CD4-positive, CD25-positive, alpha-beta regulatory T cell (primary cell): ENCODE measurements at regions not wholly inside any gene's neighbourhood (a gene's known extent, or its start where the extent isn't known, plus 50 kb on each side); places are given as distances from the start of the nearest gene placed in this dataset.

Experiments used
- ATAC-seq, 2 donors: fragments of 150-1000 bp; cut with Tn5 transposase; one replicate each; pipeline ENCODE4 v1.10.0; 2021; ENCODE audit warnings: low read depth in 2 of 2, moderate number of reproducible peaks in 2 of 2, moderate library complexity in 1 of 2
- DNase-seq, 3 donors: peaks; one replicate each; pipeline versions ENCODE4 v3.0.0 to v3.0.0-alpha.2; 2012 to 2022; ENCODE audit warnings: mixed read lengths in 1 of 3
- H3K27ac ChIP-seq: one replicate; pipeline ENCODE4 v1.7.0; 2013; ENCODE audit warnings: mild to moderate bottlenecking, low read length; ENCODE audit not compliant: insufficient read depth, poor library complexity, severe bottlenecking
- H3K27me3 ChIP-seq: one replicate; pipeline ENCODE4 v1.7.0; 2013; ENCODE audit warnings: low read length; ENCODE audit not compliant: control insufficient read depth, insufficient read depth
- H3K36me3 ChIP-seq: one replicate; pipeline ENCODE4 v1.7.0; 2013; ENCODE audit warnings: mild to moderate bottlenecking, low read length, moderate library complexity; ENCODE audit not compliant: control insufficient read depth, insufficient read depth
- H3K4me1 ChIP-seq: 2 replicates; pipeline ENCODE4 v1.7.0; 2013; ENCODE audit warnings: mild to moderate bottlenecking, low read length; ENCODE audit not compliant: insufficient read depth, control insufficient read depth, poor library complexity, severe bottlenecking
- H3K4me3 ChIP-seq: one replicate; pipeline ENCODE4 v1.7.0; 2013; ENCODE audit warnings: low read depth, mild to moderate bottlenecking, low read length, moderate library complexity
- H3K9me3 ChIP-seq, 2 experiments: 1 replicate in 1 of 2; 2 replicates in 1 of 2; pipeline ENCODE4 v1.7.0; 2013; ENCODE audit warnings: low read length in 2 of 2, mild to moderate bottlenecking in 1 of 2, moderate library complexity in 1 of 2; ENCODE audit not compliant: control insufficient read depth in 2 of 2
- H3K27ac Mint-ChIP-seq, 3 donors: one replicate each; pipeline ENCODE4 v1.8.0; 2020 to 2022; ENCODE audit warnings: mild to moderate bottlenecking in 3 of 3, mixed read lengths in 3 of 3, moderate library complexity in 2 of 3
- H3K27me3 Mint-ChIP-seq: one replicate; pipeline ENCODE4 v1.8.0; 2022; ENCODE audit warnings: mild to moderate bottlenecking, mixed read lengths
- H3K36me3 Mint-ChIP-seq: one replicate; pipeline ENCODE4 v1.8.0; 2020; ENCODE audit warnings: mixed read lengths
- H3K4me1 Mint-ChIP-seq, 4 donors: one replicate each; pipeline ENCODE4 v1.8.0; 2020 to 2022; ENCODE audit warnings: mixed read lengths in 4 of 4, mild to moderate bottlenecking in 1 of 4
- H3K4me3 Mint-ChIP-seq, 4 donors: one replicate each; pipeline ENCODE4 v1.8.0; 2020 to 2022; ENCODE audit warnings: mild to moderate bottlenecking in 4 of 4, mixed read lengths in 4 of 4, moderate library complexity in 3 of 4
- H3K9me3 Mint-ChIP-seq, 7 donors: one replicate each; pipeline ENCODE4 v1.8.0; 2020 to 2022; ENCODE audit warnings: mixed read lengths in 7 of 7, mild to moderate bottlenecking in 3 of 7, moderate library complexity in 2 of 7

DNA sequence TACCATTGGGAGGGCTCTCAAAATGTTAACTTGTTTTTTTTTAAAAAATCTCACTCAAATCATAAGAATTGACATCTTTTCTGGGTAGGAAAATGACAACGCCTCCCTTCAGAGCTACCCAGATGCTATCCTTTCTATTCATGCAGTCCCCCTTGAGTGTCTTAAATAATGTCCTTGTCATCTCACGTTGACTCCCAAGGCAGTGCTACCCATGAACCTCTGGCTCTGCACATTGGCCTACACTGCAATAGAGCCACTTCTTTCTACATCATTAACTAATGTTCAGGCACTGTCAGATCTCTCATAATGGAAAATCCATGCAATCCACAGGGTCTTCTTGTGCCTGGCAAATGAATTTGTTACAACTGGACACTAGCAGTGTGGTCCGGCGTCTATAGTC, 569.8 kb upstream of the ZFHX3 start:
- no peak for DNase-seq
- Mint-ChIP-seq H3K4me1 (no peaks in the 10 kb centered on the region), H3K4me3 (no peak overlapping the region), H3K9me3 (peaks cover 0 to 5% (median 1%) of the 10 kb centered on the region in 7 donors), H3K36me3 (no peaks in the 10 kb centered on the region), H3K27me3 (no peaks in the 10 kb centered on the region), H3K27ac (no peak overlapping the region)
- H3K27ac ChIP-seq, result no peak overlapping the region
- H3K4me1 ChIP-seq, result no peaks in the 10 kb centered on the region
- ATAC-seq, result no peak
- peaks cover 2% of the 10 kb centered on the region for H3K27me3 ChIP-seq
- no peaks in the 10 kb centered on the region for H3K36me3 ChIP-seq
- H3K4me3 ChIP-seq, result no peak overlapping the region
- no peaks in the 10 kb centered on the region for H3K9me3 ChIP-seq

DNA sequence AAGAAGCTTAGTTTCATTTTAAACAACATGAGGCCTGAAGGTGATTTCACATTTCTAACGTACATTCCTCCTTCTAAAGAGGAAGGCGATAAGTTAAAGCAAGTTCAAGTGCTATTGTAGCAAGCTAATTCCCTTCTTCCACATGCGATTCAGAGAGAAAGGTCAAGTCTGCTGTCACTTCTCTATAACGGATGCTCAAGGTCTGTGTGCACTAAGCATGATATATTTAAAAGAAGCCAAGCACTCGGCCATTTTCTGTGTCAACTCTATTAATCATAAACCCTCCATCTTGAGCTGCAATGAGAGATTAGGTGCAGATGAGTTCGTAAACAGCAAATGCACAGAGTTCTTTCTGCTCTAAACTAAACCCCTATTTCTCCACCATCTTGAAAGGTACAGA, 568.8 kb upstream of the ZFHX3 start:
- no peaks in the 10 kb centered on the region for H3K4me1 Mint-ChIP-seq
- ATAC-seq, result no peak
- H3K4me3 ChIP-seq, result no peak overlapping the region

DNA sequence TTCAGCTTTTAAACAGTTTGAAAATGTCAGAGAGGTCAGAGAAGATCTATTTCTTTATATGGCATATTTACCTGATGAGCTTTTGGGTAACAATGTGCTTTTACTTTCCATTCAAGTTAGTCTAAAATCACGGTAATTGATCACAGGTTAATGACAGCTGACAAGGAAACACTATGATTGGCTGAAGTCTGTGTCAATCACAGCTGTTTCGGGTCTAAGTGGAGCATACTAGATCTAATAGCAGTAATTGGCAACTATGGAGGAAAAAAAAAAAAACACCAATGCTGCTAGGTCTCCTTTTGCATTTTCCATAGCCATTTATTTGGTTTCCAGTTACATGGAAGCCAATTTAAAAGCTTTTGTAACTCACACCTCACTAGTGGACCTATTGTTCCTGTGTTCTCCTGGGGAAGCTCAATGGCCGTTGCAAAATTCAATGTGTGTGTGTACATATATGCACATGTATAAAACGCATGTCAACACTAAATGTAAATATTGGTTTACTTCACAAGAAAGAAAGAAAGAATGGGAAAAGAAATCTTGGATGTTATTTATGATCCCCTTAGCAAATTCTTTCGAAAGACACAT, 568.3 kb upstream of the ZFHX3 start:
- Histone ChIP-seq H3K4me1 (no peaks in the 10 kb centered on the region), H3K9me3 (no peaks in the 10 kb centered on the region), H3K27ac (no peak overlapping the region), H3K36me3 (no peaks in the 10 kb centered on the region), H3K4me3 (no peak overlapping the region), H3K27me3 (peaks cover 2% of the 10 kb centered on the region)
- H3K9me3 Mint-ChIP-seq, result peaks cover 0 to 5% (median 0%) of the 10 kb centered on the region in 7 donors
- no peaks in the 10 kb centered on the region for H3K4me1 Mint-ChIP-seq
- ATAC-seq, result no peak
- H3K27me3 Mint-ChIP-seq, result no peaks in the 10 kb centered on the region
- no peaks in the 10 kb centered on the region for H3K36me3 Mint-ChIP-seq
- no peak overlapping the region for H3K4me3 Mint-ChIP-seq
- H3K27ac Mint-ChIP-seq, result no peak overlapping the region
- no peak for DNase-seq

More for the DNA sequence above, 568.8 kb upstream of the ZFHX3 start:
- peaks cover 0 to 5% (median 1%) of the 10 kb centered on the region in 7 donors for H3K9me3 Mint-ChIP-seq
- H3K27ac ChIP-seq, result no peak overlapping the region
- no peaks in the 10 kb centered on the region for H3K9me3 ChIP-seq
- H3K36me3 Mint-ChIP-seq, result no peaks in the 10 kb centered on the region
- DNase-seq, result no peak
- H3K27ac Mint-ChIP-seq, result no peak overlapping the region
- no peak overlapping the region for H3K4me3 Mint-ChIP-seq
- H3K27me3 Mint-ChIP-seq, result no peaks in the 10 kb centered on the region
- no peaks in the 10 kb centered on the region for H3K4me1 ChIP-seq
- no peaks in the 10 kb centered on the region for H3K36me3 ChIP-seq
- H3K27me3 ChIP-seq, result peaks cover 2% of the 10 kb centered on the region

DNA sequence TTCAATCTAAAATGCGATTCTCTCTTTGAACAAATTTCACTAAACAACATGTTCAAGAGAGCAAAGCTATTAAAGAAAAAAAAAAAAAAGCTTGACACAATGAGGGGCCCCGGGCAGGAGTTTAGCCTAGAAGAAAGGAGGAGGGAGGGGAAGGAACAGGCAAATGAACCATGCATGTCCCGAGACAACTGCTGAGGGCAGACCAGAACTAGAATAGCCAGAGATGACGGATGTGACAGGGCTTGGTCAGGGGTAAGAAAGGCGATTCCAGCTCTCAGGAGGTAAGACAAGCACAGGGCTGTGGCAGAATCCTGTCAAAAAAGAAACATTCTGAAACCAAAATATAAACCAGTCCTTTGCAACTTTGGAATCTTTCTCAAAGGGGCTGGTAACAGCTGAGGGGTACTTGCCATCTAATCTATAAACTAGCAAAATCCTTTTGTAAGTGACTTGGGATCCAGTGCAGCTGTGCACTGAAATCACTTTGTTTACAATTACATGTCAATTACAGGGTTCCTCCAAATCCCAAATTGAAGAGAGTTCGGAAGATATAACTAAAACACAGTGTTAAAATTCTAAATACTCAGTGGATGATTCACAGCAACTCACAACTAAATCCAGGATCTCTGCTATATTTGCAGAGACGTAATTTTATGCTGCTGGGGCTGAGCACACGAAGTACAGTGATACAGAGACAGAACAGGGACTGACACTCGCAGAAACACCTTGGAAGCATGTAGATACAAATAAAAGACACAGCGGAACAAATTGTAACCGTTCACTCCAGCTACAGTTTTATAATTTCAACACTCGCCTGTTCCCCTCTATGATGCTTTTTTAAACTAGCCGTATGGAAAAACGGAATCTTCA, 567.4 kb upstream of the ZFHX3 start:
- Histone ChIP-seq H3K27me3 (peaks cover 2% of the 10 kb centered on the region), H3K4me3 (no peak overlapping the region), H3K36me3 (no peaks in the 10 kb centered on the region), H3K4me1 (no peaks in the 10 kb centered on the region), H3K9me3 (no peaks in the 10 kb centered on the region), H3K27ac (no peak overlapping the region)
- no peaks in the 10 kb centered on the region for H3K36me3 Mint-ChIP-seq
- no peak overlapping the region for H3K4me3 Mint-ChIP-seq
- no peaks in the 10 kb centered on the region for H3K27me3 Mint-ChIP-seq
- H3K9me3 Mint-ChIP-seq, result peaks cover 0 to 5% (median 0%) of the 10 kb centered on the region in 7 donors
- no peak overlapping the region for H3K27ac Mint-ChIP-seq
- DNase-seq (no peak), ATAC-seq (no peak)
- H3K4me1 Mint-ChIP-seq, result no peaks in the 10 kb centered on the region

DNA sequence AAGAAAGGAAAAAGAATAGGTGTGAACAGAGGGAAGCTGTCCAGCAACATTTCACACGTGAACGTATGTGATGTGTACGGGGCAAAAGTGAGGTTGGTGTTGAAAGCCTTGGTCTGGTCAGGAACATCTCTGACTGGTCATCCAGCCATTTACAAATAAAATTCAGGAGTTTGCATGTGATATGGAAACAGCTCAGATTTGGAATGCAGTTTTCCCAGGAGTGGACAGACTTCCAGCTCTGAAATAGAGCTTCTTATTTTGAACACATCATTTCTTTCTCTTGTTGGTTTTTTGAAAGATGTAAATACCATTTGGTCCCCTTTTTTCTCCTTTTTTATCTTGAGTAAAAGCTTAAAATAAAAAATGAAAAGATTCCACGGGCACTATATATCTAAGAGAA, 566.2 kb upstream of the ZFHX3 start:
- Histone ChIP-seq H3K36me3 (no peaks in the 10 kb centered on the region), H3K4me3 (no peak overlapping the region), H3K27me3 (peaks cover 2% of the 10 kb centered on the region), H3K4me1 (no peaks in the 10 kb centered on the region), H3K27ac (no peak overlapping the region), H3K9me3 (no peaks in the 10 kb centered on the region)
- no peaks in the 10 kb centered on the region for H3K36me3 Mint-ChIP-seq
- no peak for ATAC-seq
- DNase-seq, result no peak
- H3K4me1 Mint-ChIP-seq, result no peaks in the 10 kb centered on the region
- peaks cover 0 to 5% (median 0%) of the 10 kb centered on the region in 7 donors for H3K9me3 Mint-ChIP-seq
- H3K27ac Mint-ChIP-seq, result no peak overlapping the region
- no peak overlapping the region for H3K4me3 Mint-ChIP-seq
- H3K27me3 Mint-ChIP-seq, result no peaks in the 10 kb centered on the region

DNA sequence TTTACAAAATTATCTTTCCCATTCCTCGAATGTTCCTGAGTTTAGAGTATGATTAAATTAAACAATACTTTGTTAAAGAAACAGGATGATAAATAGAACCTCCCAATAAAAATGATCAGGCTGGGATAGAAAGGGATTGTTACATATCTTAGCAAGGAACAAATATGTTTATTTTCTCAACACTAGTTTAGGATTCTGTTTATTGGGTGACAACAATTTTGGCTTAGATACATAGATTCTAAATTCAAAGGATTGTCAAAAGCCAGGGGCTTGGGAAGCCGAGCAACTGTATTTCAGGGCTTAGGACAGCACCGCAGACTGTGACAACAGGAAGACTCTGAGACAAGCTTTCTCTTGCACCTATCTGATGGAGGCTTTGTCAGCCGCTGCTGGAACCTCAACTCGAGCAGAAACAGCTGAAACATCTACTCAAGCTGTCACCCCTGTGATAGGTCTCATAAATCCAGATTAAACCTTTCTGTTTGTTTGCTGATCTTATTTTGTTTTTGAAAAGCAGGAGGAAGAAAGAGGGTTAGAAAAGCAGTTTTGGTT, 562.8 kb upstream of the ZFHX3 start:
- Mint-ChIP-seq H3K9me3 (peaks cover 0 to 5% (median under 1%) of the 10 kb centered on the region in 7 donors), H3K4me3 (no peak overlapping the region), H3K36me3 (no peaks in the 10 kb centered on the region), H3K27ac (no peak overlapping the region), H3K4me1 (no peaks in the 10 kb centered on the region), H3K27me3 (no peaks in the 10 kb centered on the region)
- no peaks in the 10 kb centered on the region for H3K36me3 ChIP-seq
- H3K4me3 ChIP-seq, result no peak overlapping the region
- H3K27me3 ChIP-seq, result peaks cover 2% of the 10 kb centered on the region
- no peak overlapping the region for H3K27ac ChIP-seq
- no peaks in the 10 kb centered on the region for H3K4me1 ChIP-seq
- no peaks in the 10 kb centered on the region for H3K9me3 ChIP-seq
- ATAC-seq, result no peak
- DNase-seq, result no peak

DNA sequence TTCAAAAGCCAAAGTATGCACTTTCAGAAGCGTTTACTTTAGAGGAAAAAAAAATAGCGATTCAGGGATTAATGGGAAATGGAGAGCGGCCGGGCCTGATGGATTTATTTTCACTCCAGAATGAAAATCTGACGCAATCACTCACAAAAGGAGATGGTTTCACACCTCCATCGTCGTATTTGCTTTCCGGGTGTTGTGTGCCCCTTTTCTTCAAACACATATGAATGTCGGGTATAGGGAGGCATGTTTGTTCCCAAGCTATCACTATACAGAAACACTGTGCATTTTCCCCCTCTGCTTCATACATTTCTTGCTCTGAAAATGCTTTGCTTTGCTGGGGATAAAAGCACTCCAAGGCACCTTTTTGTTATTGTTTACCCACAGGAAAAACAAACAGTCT, 562.2 kb upstream of the ZFHX3 start:
- no peak for ATAC-seq
- Mint-ChIP-seq H3K36me3 (no peaks in the 10 kb centered on the region), H3K9me3 (peaks cover 0 to 5% (median 0%) of the 10 kb centered on the region in 7 donors), H3K4me3 (no peak overlapping the region), H3K4me1 (no peaks in the 10 kb centered on the region), H3K27ac (no peak overlapping the region), H3K27me3 (no peaks in the 10 kb centered on the region)
- H3K36me3 ChIP-seq, result no peaks in the 10 kb centered on the region
- no peak for DNase-seq
- no peak overlapping the region for H3K4me3 ChIP-seq
- no peaks in the 10 kb centered on the region for H3K9me3 ChIP-seq
- H3K27ac ChIP-seq, result no peak overlapping the region
- no peaks in the 10 kb centered on the region for H3K4me1 ChIP-seq
- H3K27me3 ChIP-seq, result peaks cover 2% of the 10 kb centered on the region
